HG03442 (cell line): ENCODE measurements at regions not wholly inside any gene's neighbourhood (a gene's known extent, or its start where the extent isn't known, plus 50 kb on each side); places are given as distances from the start of the nearest gene placed in this dataset.
"Not testable (repeated sequence)": the region's sequence is repeated elsewhere in the genome, so short reads cannot be mapped to it uniquely, and the experiment has no call there.

Source experiments
- ATAC-seq: cut with Tn5 transposase; IDR thresholded peaks from one replicate; pipeline ENCODE4 v1.9.1; 2021; ENCODE audit warnings: mild to moderate bottlenecking, moderate library complexity; ENCODE audit not compliant: unreplicated experiment

DNA sequence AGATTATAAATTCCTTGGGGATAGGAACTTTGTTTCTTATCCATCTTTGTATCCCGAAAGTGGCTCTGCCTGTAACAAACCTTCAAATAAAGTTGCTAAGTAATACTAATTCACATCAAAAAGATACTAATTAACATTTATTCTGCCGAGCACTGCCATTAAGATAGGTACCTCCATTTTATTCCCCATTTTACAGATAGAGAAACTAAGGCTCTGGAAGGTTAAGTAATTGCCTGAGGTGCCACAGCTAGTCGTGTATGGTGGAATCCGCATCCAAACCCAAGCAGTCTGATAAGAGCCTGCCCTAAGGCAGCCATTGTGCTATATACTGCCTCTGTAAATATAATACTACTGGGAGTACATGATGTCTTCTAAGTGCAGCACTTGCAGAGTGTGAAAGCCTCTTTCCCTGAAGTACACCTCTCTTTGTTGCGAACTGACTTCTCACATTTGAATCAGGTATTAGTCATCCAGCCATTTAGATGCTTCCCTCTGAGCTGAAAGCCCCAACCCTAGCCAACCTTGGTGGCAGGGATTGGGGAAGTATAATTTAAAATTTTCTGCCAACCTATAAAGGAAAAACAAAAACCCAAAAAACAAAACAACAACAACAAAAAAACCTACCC is 78.5 kb upstream of the CHD2 start:
- ATAC-seq: no peak

DNA sequence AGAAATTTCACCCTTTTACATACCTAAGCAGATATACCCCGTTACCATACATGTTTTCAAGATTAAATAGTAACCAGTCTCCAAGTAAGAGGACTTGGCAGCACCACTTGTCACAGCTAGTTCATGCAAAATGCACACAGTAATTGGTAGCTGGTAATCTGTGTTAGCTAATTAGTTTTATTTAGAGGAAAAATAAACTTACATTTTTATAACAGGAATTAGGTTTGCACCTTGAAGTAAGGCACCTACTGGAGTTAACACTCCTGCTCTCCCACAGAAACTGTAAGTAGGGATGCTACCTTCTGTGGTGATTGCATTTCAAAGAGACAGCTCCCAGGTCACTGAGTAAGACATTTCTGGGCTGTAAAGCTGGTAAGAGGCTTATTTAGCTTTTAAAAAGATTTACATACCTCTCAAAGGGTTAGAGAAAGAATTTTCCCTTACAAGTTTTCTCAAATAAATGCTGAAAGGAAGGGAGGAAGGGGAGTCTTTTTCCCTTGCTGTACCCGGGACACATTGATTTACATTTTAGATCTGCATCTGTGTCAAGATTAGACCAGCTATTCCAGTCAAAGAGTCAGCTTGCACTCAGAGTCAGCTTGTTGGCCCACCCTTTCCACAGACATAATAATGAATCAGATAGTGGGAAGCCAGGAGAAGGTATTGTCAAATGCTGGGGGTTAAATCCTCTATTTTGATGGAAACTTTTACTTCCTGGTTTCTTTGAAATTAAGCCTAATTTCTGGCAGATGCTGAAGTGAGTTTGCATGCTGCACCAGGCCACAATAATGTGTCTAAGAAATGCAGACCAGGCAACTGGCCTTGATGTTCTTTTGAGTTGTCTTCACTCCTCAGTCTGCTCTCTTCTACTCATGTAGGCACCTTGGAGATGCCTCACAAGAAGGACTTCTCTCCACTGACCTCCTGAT is 77.6 kb upstream of the CHD2 start:
- ATAC-seq: no peak

DNA sequence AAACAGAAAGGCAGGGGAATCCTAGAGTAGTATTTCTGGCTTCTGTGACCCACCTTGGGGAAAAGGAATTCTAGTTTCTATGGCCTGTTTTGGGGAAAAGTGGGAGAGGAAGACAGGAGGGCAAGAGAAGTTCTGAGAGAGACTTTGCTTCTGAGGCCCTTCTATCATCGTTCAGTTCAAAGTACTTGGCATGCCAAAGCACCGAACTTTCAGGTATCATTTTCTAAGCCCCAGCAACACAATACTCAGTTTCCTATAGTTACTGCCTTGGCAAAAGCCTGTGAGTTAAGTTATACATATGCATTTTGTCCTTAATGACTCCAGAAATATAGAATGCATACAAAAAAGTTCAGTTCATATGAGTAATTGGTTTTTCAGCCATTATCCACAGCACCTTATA is 74.1 kb upstream of the CHD2 start:
- ATAC-seq: no peak

DNA sequence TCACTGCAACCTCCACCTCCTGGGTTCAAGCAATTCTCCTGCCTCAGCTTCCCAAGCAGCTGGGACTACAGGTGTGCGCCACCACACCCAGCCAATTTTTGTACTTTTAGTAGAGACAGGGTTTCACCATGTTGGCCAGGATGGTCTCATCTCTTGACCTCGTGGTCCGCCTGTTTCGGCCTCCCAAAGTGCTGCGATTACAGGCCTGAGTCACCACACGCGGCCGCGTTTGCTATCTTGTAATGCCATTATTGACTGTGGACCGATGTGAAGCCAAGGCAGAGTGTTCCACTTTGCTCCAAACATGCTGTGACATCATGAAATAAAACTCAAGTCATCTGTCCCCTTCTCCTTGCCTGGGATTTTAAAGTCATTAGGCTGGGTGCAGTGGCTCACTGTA is 72.1 kb upstream of the CHD2 start:
- ATAC-seq: not testable (repeated sequence)

DNA sequence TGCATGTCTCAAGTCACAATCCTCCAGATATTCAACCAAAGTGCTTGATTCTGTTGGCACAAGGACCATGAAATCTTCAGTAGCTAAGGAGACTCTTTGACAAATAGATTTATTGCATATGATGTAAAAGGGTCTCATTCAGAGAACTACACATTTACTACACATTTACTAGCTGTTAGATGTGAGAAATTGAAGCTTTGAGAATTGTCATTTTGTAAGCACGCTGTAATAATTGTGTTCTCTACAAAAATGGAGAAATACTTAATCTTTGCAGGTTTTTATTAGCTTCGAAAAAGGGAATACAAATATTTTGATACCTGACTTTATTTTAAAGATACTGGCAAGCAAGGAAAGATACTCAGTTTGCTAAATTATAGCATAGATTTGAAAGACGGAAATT is 70.2 kb upstream of the CHD2 start:
- no peak for ATAC-seq

DNA sequence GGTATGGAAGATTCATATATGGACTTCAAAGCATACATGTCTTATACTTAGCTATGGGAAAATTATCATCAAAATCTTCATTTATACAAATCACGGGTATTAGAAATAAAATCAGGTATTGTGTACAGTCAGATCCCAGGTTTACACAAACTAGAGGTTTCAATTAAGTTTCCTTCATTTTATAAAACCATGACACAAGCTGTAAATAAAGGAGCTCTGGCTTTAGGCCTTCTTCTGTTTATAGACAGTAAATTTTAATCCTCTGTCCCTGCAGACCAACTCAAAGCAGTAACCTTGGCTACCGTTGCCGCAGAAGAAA is 68.8 kb upstream of the CHD2 start:
- no peak for ATAC-seq

DNA sequence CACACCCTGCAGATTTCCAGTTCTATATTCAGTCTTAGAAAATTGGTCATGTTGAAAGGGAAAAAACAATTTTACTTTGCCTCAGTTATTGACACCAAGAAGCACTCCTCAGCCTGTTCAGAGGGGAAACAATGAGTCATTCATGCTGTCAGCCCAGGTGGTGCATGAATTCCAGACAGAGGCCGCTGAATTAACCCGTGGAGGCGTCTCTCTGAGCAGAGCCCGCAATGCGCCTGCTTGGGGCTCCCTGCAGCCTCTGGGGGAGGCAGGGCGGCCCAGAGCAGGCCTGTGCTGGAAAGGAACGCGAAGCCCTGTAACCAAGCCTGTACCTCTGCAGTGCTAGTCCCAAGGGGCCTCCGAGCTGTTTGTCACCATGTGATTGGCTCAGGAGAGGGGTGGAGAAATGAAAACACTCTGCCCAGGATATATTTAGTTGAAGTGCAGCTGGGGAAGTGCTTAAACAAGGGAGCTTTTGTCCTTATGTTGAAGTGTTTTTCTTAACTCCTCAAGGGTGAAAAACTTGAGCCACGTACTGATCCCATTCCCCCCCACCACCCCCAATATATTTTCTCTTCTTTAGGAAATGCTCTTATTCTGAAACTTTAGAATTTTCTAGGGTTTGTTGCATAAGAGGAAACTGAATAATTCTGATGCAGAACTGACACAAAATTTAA is 68.3 kb upstream of the CHD2 start:
- ATAC-seq: peak; percentile 97

DNA sequence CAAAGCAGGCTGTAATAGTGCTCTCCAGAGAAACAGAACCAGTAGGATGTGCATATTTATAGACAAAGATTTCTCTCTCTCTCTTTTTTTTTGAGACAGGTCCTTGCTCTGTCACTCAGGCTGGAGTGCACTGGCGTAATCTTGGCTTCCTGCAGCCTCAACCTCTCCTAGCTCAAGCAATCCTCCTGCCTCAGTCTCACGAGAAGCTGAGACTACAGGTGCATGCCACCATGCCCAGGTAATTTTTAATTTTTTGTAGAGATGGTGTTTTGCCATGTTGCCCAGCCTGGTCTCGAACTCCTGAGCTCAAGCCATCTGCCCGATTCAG is 67.1 kb upstream of the CHD2 start:
- no peak for ATAC-seq

DNA sequence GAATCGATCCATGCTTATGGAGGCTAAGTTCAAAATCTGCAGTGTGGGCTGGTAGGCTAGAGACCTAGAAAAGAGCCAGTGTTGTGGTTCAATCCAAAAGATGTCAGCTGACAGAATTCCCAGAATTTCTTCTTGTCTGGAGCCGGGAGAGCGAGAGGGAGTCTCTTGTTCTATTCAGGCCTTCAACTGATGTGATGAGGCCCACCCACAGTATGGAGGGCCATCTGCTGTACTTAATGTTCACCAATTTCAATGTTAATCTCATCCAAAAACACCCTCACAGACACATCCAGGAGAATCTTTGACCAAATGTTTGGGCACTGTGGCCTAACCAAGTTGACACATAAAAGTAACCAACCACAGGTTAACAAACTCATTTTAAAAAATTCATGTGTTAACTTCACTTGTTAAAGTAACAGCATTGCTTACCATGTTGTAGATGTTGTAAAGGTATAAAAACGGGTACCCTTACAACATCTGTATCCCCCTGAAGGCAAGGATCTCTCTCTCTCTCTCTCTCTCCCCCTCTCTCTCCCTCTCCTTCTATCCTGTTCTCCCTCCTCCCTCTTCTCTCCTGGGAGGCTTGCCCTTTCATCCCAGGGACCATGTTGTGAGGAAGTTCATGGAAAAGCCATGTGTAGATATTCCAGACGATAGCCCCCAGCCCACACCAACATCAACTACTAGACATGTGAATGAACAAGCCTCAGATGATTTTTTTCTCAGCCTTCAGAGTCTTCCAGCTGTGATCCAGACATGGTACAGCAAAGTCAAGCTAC is 66.4 kb upstream of the CHD2 start:
- no peak for ATAC-seq

DNA sequence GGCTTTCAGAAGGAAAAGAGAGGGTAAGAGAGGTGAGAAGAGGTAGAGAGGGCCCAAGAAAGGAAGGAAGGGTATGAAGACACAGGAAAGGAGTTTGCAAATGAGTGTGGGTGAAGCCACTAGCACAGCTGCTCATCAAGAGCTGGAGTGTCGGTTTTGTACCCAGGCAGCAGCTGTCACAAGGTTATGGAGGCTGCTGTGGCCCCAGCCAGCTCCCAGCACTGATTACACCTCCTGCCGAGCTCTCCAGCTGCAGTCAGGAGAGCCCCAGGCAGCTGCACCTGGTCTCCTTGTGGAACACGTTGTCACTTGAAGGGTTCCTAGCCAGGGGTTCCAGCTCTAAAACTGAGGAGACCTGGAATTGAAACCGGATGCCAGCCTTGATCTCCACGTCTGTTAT is 60.4 kb upstream of the CHD2 start:
- ATAC-seq: peak; percentile 86

DNA sequence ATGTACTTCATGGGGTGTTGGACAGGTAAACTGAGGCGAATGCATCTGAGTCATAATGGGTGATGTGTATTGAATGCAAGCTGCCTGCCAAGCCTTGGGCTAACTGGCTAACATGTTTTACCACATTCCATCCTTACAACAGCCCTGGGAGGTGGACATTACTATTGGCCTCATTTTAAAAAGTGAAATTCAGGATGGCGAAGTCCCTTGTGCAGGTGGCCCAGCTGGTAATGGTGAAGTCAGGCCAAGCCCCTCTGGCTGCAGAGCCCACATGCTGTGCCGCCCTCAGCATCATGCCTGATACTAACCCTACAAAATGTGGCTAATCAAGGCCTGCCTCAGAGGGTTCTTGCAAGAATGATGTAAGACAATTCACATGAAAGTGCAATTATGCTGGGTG is 60.0 kb upstream of the CHD2 start:
- no peak for ATAC-seq

DNA sequence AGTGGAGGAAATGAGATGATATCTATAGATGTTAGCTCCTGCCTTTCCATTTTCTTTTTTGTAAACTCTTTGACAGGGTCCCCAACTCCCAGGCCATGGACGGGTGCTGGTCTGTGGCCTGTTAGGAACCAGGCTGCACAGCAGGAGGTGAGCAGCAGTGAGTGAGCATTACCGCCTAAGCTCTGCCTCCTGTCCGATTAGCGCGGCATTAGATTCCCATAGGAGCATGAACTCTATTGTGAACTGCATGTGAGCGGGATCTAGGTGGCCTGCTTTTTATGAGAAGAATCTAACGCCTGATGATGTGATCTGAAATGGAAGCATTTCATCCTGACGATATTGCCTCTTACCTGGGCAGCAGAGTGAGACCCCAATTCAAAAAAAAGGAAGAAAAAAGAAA is 56.8 kb upstream of the CHD2 start:
- ATAC-seq: no peak

DNA sequence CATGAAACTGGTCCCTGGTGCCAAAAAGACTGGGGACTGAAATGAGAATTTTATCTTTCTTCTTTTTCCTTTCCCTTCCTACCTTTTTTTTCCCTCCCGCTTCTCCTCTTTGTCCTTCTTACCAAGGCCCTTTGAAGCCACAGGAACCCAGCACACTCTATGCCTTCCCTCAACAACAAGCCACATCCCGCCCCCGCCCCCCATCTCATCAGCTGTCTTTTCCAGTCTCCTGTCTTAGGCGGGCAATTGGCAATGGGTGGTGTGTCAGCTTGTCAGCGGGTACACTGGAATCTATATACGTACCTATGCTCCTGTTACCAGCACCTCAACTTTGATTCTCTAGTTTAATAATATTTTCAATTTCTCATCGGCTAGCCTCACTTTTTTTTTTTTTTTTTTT is 56.3 kb upstream of the CHD2 start:
- ATAC-seq: no peak

DNA sequence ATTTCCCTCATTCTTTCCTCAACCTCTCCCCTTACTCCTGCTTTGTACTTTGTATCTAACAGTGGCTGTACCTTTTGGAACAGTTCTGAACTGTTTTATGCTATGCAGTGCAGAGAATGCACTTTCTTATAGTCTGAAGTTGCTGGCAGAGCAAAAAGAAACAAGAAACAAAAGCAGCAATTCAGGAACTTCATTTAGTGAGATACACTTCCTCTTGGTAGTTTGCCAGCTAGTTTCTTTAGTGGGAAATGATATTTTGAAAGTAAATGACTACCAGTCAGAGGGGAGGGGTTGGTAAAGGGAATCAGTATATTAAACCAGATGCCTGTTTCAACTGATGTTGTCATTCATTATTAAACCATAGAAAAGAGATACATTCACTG is 55.0 kb upstream of the CHD2 start:
- peak; percentile 54 for ATAC-seq

DNA sequence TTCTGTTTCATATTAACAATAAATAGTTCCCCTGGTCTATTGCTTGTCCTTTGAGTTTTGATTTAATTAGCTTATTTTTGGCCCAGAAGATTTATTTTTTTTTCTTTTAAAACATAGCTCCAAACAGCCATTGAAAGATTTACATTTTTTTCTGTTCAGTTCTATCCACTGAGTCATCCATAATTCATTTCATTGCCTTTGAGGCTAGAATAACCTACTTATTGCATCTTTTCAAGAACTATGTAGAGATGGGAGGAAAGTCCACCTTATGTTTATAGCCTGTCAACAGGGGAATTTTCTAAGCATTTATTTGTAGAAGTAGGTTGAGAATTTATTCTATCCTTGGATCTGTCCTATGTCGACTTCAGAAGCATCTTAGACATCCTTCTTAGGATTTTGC is 53.4 kb upstream of the CHD2 start:
- ATAC-seq: no peak

DNA sequence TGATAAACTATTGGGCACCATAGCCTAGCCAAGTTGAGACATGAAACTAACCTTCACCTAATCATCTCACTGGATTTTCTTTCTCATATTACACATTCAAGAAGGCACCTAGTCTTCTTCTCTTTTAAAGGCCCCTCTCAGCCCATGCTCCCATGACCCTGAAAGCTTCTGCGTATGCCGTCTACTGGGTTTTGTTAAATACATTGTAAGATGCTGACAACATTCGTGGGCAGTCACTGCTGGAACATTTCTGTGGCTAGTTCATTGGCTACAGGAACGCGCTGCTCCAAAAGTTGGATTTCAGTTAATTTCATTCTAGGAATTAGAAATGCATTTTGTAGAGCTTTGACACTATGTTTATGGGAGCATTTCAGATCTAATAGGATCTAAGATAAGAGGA is 52.3 kb upstream of the CHD2 start:
- no peak for ATAC-seq

DNA sequence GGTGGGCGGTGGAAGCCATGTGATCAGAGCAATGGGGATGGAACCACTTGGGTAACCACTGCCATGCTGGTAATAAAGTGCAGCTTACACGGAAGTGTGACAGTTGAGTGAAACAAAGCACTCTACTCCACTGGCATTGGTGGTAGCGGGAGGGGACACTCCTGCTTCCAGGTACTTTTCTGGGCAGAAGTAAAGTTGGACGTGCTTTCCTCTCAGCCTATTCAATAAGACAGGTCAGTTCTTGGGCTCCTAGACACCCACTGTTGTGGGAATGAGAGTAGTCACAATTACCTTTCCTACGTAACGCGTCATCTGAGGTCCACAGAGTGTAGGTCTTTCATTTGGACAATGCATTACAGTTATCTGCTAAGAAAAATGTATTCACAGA is 51.7 kb upstream of the CHD2 start:
- ATAC-seq: no peak

DNA sequence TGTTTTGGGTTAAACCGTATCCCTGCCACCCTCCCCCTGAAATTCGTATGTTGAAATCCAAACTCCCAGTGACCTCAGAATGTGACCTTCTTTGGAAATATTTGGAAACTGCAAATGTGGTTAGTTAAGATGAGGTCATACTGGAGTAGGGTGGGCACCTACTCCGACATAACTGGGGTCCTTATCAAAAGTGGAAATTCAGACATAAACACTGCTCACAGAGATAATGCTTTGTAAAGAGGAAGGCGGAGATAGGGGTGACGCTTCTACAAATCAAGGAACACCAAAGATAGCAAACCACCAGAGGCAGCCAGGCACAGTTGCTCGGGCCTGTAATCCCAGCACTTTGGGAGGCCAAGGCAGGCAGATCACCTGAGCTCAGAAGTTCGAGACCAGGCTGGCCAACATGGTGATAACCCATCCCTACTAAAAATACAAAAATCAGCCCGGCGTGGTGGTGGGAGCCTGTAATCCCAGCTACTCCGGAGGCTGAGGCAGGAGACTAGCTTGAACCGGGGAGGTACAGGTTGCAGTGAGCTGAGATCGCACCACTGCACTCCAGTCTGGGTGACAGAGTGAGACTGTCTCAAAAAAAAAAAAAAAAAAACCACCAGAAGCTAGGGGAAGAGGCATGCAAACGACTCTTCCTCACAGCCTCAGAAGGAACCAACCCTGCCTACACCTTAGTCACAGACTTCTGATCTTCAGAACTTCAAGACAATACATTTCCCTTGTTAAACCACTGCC is 51.1 kb upstream of the CHD2 start:
- peak; percentile 65 for ATAC-seq

DNA sequence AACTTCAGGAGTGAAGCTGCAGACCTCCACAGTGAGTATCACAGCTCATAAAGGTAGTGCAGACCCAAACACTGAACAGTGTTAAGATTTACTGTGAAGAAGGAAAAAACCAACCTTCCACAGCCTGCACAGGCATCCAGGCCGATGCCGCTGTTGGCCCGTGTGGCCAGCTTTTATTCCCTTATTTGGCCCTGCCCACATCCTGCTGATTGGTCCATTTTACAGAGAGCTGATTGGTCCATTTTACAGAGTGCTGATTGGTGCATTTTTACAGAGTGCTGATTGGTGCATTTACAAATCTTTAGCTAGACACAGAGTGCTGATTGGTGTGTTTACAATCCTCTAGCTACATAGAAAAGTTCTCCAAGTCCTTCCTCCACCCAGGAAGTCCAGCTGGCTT is 49.9 kb upstream of the CHD2 start:
- not testable (repeated sequence) for ATAC-seq
